Mucosa of descending colon (tissue), 3 donors: ENCODE measurements at regions not wholly inside any gene's neighbourhood (a gene's known extent, or its start where the extent isn't known, plus 50 kb on each side); places are given as distances from the start of the nearest gene placed in this dataset.

ENCODE experiments used
- ATAC-seq: fragments of 200-7000 bp; cut with Tn5 transposase; one replicate; pipeline ENCODE4 v1.9.1; 2020; ENCODE audit warnings: mild to moderate bottlenecking, moderate library complexity
- DNase-seq, 3 donors: peaks; one replicate each; pipeline ENCODE4 v3.0.0-alpha.2; 2020
- H3K36me3 ChIP-seq: fragments of 200-600 bp; one replicate; pipeline ENCODE4 v1.8.0; 2021; ENCODE audit warnings: low read depth, mild to moderate bottlenecking
- H3K4me1 ChIP-seq: fragments of 200-600 bp; one replicate; pipeline ENCODE4 v1.8.0; 2021; ENCODE audit warnings: low read depth, mild to moderate bottlenecking
- H3K4me3 ChIP-seq: fragments of 200-600 bp; one replicate; pipeline ENCODE4 v1.8.0; 2021; ENCODE audit warnings: mild to moderate bottlenecking
- H3K9me3 ChIP-seq: fragments of 200-600 bp; one replicate; pipeline ENCODE4 v1.8.0; 2021; ENCODE audit warnings: mild to moderate bottlenecking
- intact Hi-C, 2 donors: fragments of 100-400 bp; cut with DNase I in 1 of 2; cut with micrococcal nuclease in 1 of 2; formaldehyde crosslinking; loops; one replicate each; pipeline versions ENCODE4 v1.11.0 to v1.11.1; 2022; cut with DNase I, micrococcal nuclease
- TF ChIP-seq, protein P1 (sequence below): fragments of 200-600 bp; IDR thresholded peaks from one replicate; pipeline ENCODE4 v1.8.0; 2022; ENCODE audit warnings: antibody characterized with exemption, mild to moderate bottlenecking
- donor health status: DM: no; HTN: no; CAD: no; lungs with moderate emphysema.
- donor health status: DM: no; HTN: no; CAD: no.
- donor health status: DM: no; HTN: yes; CAD: no.

GRCh38 chr4:54393243-54393642 is 164.2 kb downstream of the PDGFRA start:
- intact Hi-C loops, result no loop called here
- DNase-seq (no peak), ATAC-seq (no peak)
- Histone ChIP-seq H3K4me1 (no peaks in the 10 kb centered on the region), H3K36me3 (no peaks in the 10 kb centered on the region), H3K9me3 (no peaks in the 10 kb centered on the region), H3K4me3 (no peak overlapping the region)
- TF ChIP-seq, protein P1, sequence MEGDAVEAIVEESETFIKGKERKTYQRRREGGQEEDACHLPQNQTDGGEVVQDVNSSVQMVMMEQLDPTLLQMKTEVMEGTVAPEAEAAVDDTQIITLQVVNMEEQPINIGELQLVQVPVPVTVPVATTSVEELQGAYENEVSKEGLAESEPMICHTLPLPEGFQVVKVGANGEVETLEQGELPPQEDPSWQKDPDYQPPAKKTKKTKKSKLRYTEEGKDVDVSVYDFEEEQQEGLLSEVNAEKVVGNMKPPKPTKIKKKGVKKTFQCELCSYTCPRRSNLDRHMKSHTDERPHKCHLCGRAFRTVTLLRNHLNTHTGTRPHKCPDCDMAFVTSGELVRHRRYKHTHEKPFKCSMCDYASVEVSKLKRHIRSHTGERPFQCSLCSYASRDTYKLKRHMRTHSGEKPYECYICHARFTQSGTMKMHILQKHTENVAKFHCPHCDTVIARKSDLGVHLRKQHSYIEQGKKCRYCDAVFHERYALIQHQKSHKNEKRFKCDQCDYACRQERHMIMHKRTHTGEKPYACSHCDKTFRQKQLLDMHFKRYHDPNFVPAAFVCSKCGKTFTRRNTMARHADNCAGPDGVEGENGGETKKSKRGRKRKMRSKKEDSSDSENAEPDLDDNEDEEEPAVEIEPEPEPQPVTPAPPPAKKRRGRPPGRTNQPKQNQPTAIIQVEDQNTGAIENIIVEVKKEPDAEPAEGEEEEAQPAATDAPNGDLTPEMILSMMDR, result no peak

DNA sequence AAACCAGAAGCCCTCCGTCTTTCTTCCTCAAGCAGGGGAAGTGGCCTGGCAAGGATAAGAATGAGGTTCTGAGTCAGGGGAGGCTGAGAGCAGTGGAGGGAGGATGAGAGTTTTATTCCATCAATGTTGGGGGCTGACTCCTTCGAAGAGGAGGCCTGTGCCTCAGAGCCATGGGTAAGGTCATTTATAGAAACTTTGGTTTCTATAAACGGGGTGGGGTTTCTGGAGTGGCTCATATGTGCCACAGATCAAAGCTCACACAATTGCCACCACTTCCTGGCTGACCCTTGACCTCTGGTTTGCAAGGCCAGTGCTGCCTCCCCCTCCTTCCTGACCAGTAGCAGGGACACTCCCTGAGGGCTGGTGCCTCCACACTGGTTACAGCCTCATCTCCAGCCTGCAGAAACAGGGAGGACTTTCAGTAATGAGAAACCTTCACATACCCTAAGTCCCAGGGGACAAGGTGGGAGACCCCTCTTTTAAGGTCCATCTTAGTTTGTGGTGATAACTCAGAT is 166.0 kb downstream of the PDGFRA start:
- H3K36me3 ChIP-seq, result no peaks in the 10 kb centered on the region
- DNase-seq (no peak), ATAC-seq (peak; percentile 50)
- no peaks in the 10 kb centered on the region for H3K4me1 ChIP-seq
- no peak overlapping the region for H3K4me3 ChIP-seq
- intact Hi-C loops, result no loop called here
- TF ChIP-seq, protein P1, result no peak
- H3K9me3 ChIP-seq, result no peaks in the 10 kb centered on the region

DNA sequence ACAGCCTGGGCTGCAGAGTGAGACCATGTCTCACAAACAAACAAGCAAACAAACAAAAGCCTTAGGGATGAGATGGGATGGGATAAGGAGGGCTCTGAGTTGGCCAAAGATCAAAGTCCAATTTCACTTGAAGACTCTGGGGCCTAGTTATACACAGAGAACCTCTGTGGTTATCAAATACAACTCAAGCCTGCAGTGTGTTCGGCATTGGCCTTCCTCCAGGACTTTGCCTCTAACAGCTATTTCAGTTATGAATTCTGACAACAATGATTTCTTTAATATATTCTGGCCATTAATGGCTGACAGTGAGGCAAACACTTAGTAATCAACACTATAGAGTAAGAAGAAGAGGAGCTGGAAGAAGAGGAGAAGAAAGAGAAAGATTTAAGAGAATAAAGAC is 171.1 kb downstream of the PDGFRA start:
- no peaks in the 10 kb centered on the region for H3K9me3 ChIP-seq
- H3K4me1 ChIP-seq, result no peaks in the 10 kb centered on the region
- ATAC-seq, result no peak
- intact Hi-C loops, result no loop called here
- TF ChIP-seq, protein P1, result no peak
- no peak overlapping the region for H3K4me3 ChIP-seq
- no peaks in the 10 kb centered on the region for H3K36me3 ChIP-seq
- no peak for DNase-seq

GRCh38 chr4:54400802-54401201 is 171.7 kb downstream of the PDGFRA start:
- no peak overlapping the region for H3K4me3 ChIP-seq
- no peaks in the 10 kb centered on the region for H3K36me3 ChIP-seq
- no peak for DNase-seq
- TF ChIP-seq, protein P1, result no peak
- no peak for ATAC-seq
- H3K9me3 ChIP-seq, result no peaks in the 10 kb centered on the region
- H3K4me1 ChIP-seq, result no peaks in the 10 kb centered on the region
- intact Hi-C loops, result no loop called here

GRCh38 chr4:54402880-54403480 is 173.9 kb downstream of the PDGFRA start:
- H3K4me1 ChIP-seq, result no peaks in the 10 kb centered on the region
- H3K4me3 ChIP-seq, result no peak overlapping the region
- ATAC-seq (no peak), DNase-seq (no peak)
- intact Hi-C loops, result no loop called here
- TF ChIP-seq, protein P1, result no peak
- no peaks in the 10 kb centered on the region for H3K9me3 ChIP-seq
- no peaks in the 10 kb centered on the region for H3K36me3 ChIP-seq
